ENCODE measurements at regions not wholly inside any gene's neighbourhood (a gene's known extent, or its start where the extent isn't known, plus 50 kb on each side); places are given as distances from the start of the nearest gene placed in this dataset.

DNA sequence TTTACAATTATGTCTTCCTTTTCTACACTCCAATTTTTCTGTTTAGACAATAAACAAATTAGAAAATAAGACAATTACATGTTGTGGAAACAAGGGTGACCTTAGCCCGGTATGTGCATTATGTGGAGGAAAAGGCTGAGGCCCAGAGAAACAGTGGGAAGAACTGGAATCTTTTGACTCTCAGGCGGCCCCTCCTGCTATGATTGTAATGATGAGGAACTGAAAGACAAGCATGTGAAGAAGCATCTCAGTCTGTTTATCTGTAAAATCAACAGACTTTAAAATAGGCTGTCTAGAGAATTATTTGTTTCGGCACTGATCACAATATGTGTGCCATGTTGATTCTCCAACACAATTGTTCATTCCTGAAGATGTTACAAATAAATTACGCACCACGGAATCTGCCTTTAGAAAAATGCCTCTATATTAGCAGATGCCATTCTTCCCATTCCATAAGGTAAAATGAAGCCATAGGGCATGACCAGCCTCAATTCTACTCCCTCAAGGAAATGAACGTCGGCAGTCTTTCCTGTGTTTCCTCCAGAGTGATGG is 1201.6 kb upstream of the CITED2 start:
- Histone ChIP-seq H3K9me3 (no peaks in the 10 kb centered on the region), H3K27me3 (no peaks in the 10 kb centered on the region), H3K4me1 (no peaks in the 10 kb centered on the region), H3K27ac (no peak overlapping the region), H3K36me3 (no peaks in the 10 kb centered on the region), H3K4me3 (no peak overlapping the region)
- intact Hi-C loops (cut with DNase I; ENCODE audit: low total_unique reads) (no loop called here), in situ Hi-C loops (cut with MboI; ENCODE audit: low sequenced_read_pairs in 4 of 4) (no loop called here)
- DNase-seq (no peak), ATAC-seq (no peak)
- TF ChIP-seq, protein P1, sequence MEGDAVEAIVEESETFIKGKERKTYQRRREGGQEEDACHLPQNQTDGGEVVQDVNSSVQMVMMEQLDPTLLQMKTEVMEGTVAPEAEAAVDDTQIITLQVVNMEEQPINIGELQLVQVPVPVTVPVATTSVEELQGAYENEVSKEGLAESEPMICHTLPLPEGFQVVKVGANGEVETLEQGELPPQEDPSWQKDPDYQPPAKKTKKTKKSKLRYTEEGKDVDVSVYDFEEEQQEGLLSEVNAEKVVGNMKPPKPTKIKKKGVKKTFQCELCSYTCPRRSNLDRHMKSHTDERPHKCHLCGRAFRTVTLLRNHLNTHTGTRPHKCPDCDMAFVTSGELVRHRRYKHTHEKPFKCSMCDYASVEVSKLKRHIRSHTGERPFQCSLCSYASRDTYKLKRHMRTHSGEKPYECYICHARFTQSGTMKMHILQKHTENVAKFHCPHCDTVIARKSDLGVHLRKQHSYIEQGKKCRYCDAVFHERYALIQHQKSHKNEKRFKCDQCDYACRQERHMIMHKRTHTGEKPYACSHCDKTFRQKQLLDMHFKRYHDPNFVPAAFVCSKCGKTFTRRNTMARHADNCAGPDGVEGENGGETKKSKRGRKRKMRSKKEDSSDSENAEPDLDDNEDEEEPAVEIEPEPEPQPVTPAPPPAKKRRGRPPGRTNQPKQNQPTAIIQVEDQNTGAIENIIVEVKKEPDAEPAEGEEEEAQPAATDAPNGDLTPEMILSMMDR (IDR thresholded peaks at IDR 0.05 in 4 of 5, conservative IDR thresholded peaks at IDR 0.05 in 1 of 5), result no peak
- TF ChIP-seq POLR2A (IDR thresholded peaks at IDR 0.05), result no peak

GRCh38 chr6:140572867-140573266 is 1198.4 kb upstream of the CITED2 start:
- no peak for ATAC-seq
- H3K4me1 ChIP-seq, result no peaks in the 10 kb centered on the region
- DNase-seq, result no peak
- in situ Hi-C loops (cut with MboI; ENCODE audit: low sequenced_read_pairs in 4 of 4) (no loop called here), intact Hi-C loops (cut with DNase I; ENCODE audit: low total_unique reads) (no loop called here)
- no peak for TF ChIP-seq POLR2A (IDR thresholded peaks at IDR 0.05)
- TF ChIP-seq, protein P1 (IDR thresholded peaks at IDR 0.05 in 4 of 5, conservative IDR thresholded peaks at IDR 0.05 in 1 of 5), result no peak
- H3K36me3 ChIP-seq, result no peaks in the 10 kb centered on the region
- H3K27ac ChIP-seq, result no peak overlapping the region
- H3K9me3 ChIP-seq, result no peaks in the 10 kb centered on the region
- no peak overlapping the region for H3K4me3 ChIP-seq
- H3K27me3 ChIP-seq, result no peaks in the 10 kb centered on the region

DNA sequence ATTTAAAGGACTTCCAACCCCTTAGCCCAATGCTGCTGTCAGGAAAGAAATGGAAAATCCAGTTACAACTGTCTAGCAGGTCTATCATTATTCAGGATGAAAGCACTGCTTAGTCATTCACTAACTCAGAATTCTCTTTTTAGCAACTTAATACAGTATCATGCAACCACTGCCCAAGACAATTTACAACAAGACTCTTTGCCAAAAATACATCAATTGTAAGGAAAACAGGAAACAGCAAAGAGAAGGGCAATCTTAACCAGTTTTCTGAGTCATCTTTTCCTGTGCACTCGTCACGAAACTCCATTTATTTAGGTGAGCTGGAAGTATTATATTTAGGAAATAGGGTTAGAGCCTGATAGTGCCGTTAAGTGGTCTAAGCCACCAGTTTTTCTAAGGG is 1197.7 kb upstream of the CITED2 start:
- Histone ChIP-seq H3K36me3 (no peaks in the 10 kb centered on the region), H3K27ac (no peak overlapping the region), H3K4me3 (no peak overlapping the region), H3K27me3 (no peaks in the 10 kb centered on the region), H3K4me1 (peaks cover 1 to 4% of the 10 kb centered on the region in 2 donors), H3K9me3 (no peaks in the 10 kb centered on the region)
- ATAC-seq, result no peak
- no peak for DNase-seq
- intact Hi-C loops (cut with DNase I; ENCODE audit: low total_unique reads) (no loop called here), in situ Hi-C loops (cut with MboI; ENCODE audit: low sequenced_read_pairs in 4 of 4) (no loop called here)
- no peak for TF ChIP-seq POLR2A (IDR thresholded peaks at IDR 0.05)
- TF ChIP-seq, protein P1 (IDR thresholded peaks at IDR 0.05 in 4 of 5, conservative IDR thresholded peaks at IDR 0.05 in 1 of 5), result no peak

DNA sequence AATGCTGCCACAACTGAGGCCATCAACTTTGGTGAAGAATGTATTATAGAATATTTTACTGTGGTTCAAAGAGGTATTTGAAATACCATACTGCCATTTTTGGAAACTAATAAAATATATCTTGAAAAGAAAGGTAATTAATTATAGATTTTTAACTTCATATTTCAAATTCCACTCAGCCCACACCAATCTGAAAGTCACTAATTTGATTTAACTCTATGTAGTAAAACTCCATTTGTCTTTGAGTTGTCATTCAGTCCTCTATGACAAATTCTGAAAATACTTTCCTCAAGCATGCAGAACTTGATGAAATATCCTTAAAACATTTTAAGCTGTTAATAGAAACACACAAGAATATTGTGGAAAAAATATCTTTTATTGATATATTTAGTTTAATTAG is 1196.7 kb upstream of the CITED2 start:
- no peak overlapping the region for H3K4me3 ChIP-seq
- TF ChIP-seq POLR2A (IDR thresholded peaks at IDR 0.05), result no peak
- TF ChIP-seq, protein P1 (IDR thresholded peaks at IDR 0.05 in 4 of 5, conservative IDR thresholded peaks at IDR 0.05 in 1 of 5), result no peak
- DNase-seq (no peak), ATAC-seq (no peak)
- intact Hi-C loops (cut with DNase I; ENCODE audit: low total_unique reads), result no loop called here
- no peaks in the 10 kb centered on the region for H3K36me3 ChIP-seq
- no peaks in the 10 kb centered on the region for H3K9me3 ChIP-seq
- in situ Hi-C loops (cut with MboI; ENCODE audit: low sequenced_read_pairs in 4 of 4), result no loop called here
- peaks cover 9 to 14% of the 10 kb centered on the region in 2 donors for H3K4me1 ChIP-seq
- H3K27me3 ChIP-seq, result no peaks in the 10 kb centered on the region
- no peak overlapping the region for H3K27ac ChIP-seq

GRCh38 chr6:140567466-140567865 is 1193.0 kb upstream of the CITED2 start:
- Histone ChIP-seq H3K36me3 (no peaks in the 10 kb centered on the region), H3K27me3 (no peaks in the 10 kb centered on the region), H3K4me3 (no peak overlapping the region), H3K4me1 (peaks cover 14 to 16% of the 10 kb centered on the region in 2 donors), H3K27ac (no peak overlapping the region), H3K9me3 (no peaks in the 10 kb centered on the region)
- ATAC-seq (no peak), DNase-seq (no peak)
- intact Hi-C loops (cut with DNase I; ENCODE audit: low total_unique reads), result no loop called here
- no peak for TF ChIP-seq POLR2A (IDR thresholded peaks at IDR 0.05)
- TF ChIP-seq, protein P1 (IDR thresholded peaks at IDR 0.05 in 4 of 5, conservative IDR thresholded peaks at IDR 0.05 in 1 of 5), result no peak
- in situ Hi-C loops (cut with MboI; ENCODE audit: low sequenced_read_pairs in 4 of 4), result no loop called here
